B cell (primary cell): ENCODE measurements at regions not wholly inside any gene's neighbourhood (a gene's known extent, or its start where the extent isn't known, plus 50 kb on each side); places are given as distances from the start of the nearest gene placed in this dataset.

ENCODE experiments used
- ATAC-seq: fragments of 200-7000 bp; cut with Tn5 transposase; one replicate; pipeline ENCODE4 v1.10.0; 2021; ENCODE audit warnings: low read depth, mild to moderate bottlenecking, moderate number of reproducible peaks, moderate library complexity
- CTCF ChIA-PET: fragments of 350-600 bp; sonication (Branson Sonifier 250); formaldehyde crosslinking; loops from one replicate; lab custom pipeline; 2021; ENCODE audit warnings: antibody characterized with exemption, inconsistent platforms; lab: Charles Lee
- POLR2A ChIA-PET: fragments of 350-600 bp; sonication (Branson Sonifier 250); formaldehyde crosslinking; loops from one replicate; lab custom pipeline; 2021; ENCODE audit warnings: antibody characterized with exemption; lab: Charles Lee
- DNase-seq: peaks from one replicate; pipeline ENCODE4 v3.0.0; 2013
- H2AFZ ChIP-seq: 2 replicates; pipeline ENCODE4 v1.6.1; 2012; ENCODE audit warnings: mild to moderate bottlenecking, low read depth, low read length; ENCODE audit not compliant: insufficient read depth, poor library complexity, severe bottlenecking
- H3K27ac ChIP-seq, 2 donors: 1 replicate in 1 of 2; 2 replicates in 1 of 2; pipeline ENCODE4 v1.5.1; 2012 to 2013; ENCODE audit warnings: low read length in 2 of 2, mild to moderate bottlenecking in 2 of 2, moderate library complexity in 1 of 2
- H3K27me3 ChIP-seq, 4 experiments: fragments of 200-600 bp in 1 of 4; sonication (generic) in 1 of 4; replicated peaks in 1 of 4; 1 replicate in 2 of 4; 2 replicates in 2 of 4; pipeline versions ENCODE4 v1.6.1 to v1.7.0; 2013 to 2016; ENCODE audit warnings: low read length in 3 of 4, mild to moderate bottlenecking in 2 of 4, mixed read lengths in 1 of 4, moderate library complexity in 1 of 4; ENCODE audit not compliant: insufficient read depth in 4 of 4, control insufficient read depth in 3 of 4; ENCODE audit errors: control extremely low read depth in 1 of 4
- H3K36me3 ChIP-seq, 2 experiments: replicated peaks in 1 of 2; 1 replicate in 1 of 2; 2 replicates in 1 of 2; pipeline versions ENCODE4 v1.6.1 to v1.7.1; 2013; ENCODE audit warnings: low read length in 1 of 2; ENCODE audit not compliant: insufficient read depth in 2 of 2, control insufficient read depth in 1 of 2; ENCODE audit errors: control extremely low read depth in 1 of 2, extremely low read depth in 1 of 2
- H3K4me1 ChIP-seq, 2 donors: fragments of 200-600 bp in 1 of 2; sonication (generic) in 1 of 2; 1 replicate in 1 of 2; 2 replicates in 1 of 2; pipeline versions ENCODE4 v1.5.1 to v1.6.1; 2013 to 2017; ENCODE audit warnings: low read length in 2 of 2; ENCODE audit not compliant: control insufficient read depth in 2 of 2, insufficient read depth in 2 of 2
- H3K4me2 ChIP-seq: replicated peaks from 2 replicates; pipeline ENCODE3; 2012; ENCODE audit warnings: mild to moderate bottlenecking, low read depth, low read length; ENCODE audit not compliant: poor library complexity, severe bottlenecking
- H3K4me3 ChIP-seq, 5 experiments: fragments of 200-600 bp in 1 of 5; sonication (generic) in 1 of 5; 1 replicate in 3 of 5; 2 replicates in 2 of 5; pipeline versions ENCODE4 v1.5.1 to v1.7.0; 2011 to 2016; ENCODE audit warnings: low read length in 4 of 5, mild to moderate bottlenecking in 4 of 5, low read depth in 2 of 5, control low read depth in 1 of 5, moderate library complexity in 1 of 5; ENCODE audit not compliant: insufficient read depth in 1 of 5; ENCODE audit errors: control extremely low read depth in 1 of 5, extremely low read depth in 1 of 5
- H3K79me2 ChIP-seq: fragments of 200-600 bp; sonication (generic); one replicate; pipeline ENCODE4 v1.6.0; 2016; ENCODE audit warnings: low read length; ENCODE audit not compliant: control insufficient read depth, insufficient read depth
- H3K9ac ChIP-seq: fragments of 200-600 bp; sonication (generic); 2 replicates; pipeline ENCODE4 v1.6.1; 2017; ENCODE audit warnings: mild to moderate bottlenecking, low read length, moderate library complexity
- H3K9me3 ChIP-seq, 3 donors: one replicate each; pipeline versions ENCODE4 v1.6.1 to v1.7.1; 2013; ENCODE audit warnings: low read length in 2 of 3; ENCODE audit not compliant: control insufficient read depth in 2 of 3, insufficient read depth in 1 of 3; ENCODE audit errors: control extremely low read depth in 1 of 3
- H4K20me1 ChIP-seq: 2 replicates; pipeline ENCODE4 v1.6.0; 2012; ENCODE audit warnings: mild to moderate bottlenecking, low read length; ENCODE audit not compliant: insufficient read depth, control insufficient read depth, poor library complexity, severe bottlenecking
- H3K27ac Mint-ChIP-seq: one replicate; pipeline ENCODE4 v1.8.0; 2021; ENCODE audit warnings: mixed read lengths
- H3K27me3 Mint-ChIP-seq: one replicate; pipeline ENCODE4 v1.8.0; 2021; ENCODE audit warnings: mixed read lengths
- H3K4me1 Mint-ChIP-seq: one replicate; pipeline ENCODE4 v1.8.0; 2021; ENCODE audit warnings: mixed read lengths
- H3K4me3 Mint-ChIP-seq: one replicate; pipeline ENCODE4 v1.8.0; 2021; ENCODE audit warnings: mixed read lengths
- H3K9me3 Mint-ChIP-seq: one replicate; pipeline ENCODE4 v1.8.0; 2022; ENCODE audit warnings: mixed read lengths; ENCODE audit not compliant: insufficient read depth
- CTCF ChIP-seq: fragments of 200-600 bp; IDR thresholded peaks from one replicate; pipeline ENCODE4 v1.8.0; 2022; ENCODE audit warnings: antibody characterized with exemption, mild to moderate bottlenecking
- EZH2 ChIP-seq: IDR thresholded peaks from 2 replicates; pipeline ENCODE4 v1.6.1; 2012; ENCODE audit warnings: borderline replicate concordance, low read depth, mild to moderate bottlenecking, moderate library complexity, low read length; ENCODE audit not compliant: insufficient read depth, poor library complexity, severe bottlenecking
- WGBS: methylation state at CpG from one replicate; pipeline ENCODE4 v1.1.5; 2013; ENCODE audit warnings: missing lambda C conversion rate; ENCODE audit not compliant: insufficient coverage; 5-methylcytosine and 5-hydroxymethylcytosine counted together
- intact Hi-C: fragments of 100-400 bp; cut with micrococcal nuclease; formaldehyde crosslinking; loops from one replicate; pipeline ENCODE4 v1.10.0; 2022

DNA sequence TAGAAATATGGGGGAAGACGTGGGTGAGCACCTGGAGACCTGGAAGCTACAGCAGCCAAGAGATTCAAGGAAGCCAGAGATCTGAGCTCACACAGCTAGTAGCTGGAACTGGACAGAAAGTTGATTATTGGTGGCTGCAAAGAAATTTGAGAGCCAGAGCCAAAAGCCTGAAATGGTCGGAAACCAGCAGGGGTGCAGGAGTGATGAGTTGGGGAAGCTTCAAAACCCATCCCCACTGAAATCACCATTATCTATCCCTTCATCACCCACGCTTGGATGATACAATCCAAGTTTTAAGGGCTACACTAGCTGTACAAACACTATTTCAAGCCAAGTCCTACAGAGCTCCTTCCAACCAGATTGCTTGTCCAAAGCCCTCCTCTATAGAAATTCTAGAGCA is 296.1 kb upstream of the NEBL start:
- no peak overlapping the region for H3K4me2 ChIP-seq

DNA sequence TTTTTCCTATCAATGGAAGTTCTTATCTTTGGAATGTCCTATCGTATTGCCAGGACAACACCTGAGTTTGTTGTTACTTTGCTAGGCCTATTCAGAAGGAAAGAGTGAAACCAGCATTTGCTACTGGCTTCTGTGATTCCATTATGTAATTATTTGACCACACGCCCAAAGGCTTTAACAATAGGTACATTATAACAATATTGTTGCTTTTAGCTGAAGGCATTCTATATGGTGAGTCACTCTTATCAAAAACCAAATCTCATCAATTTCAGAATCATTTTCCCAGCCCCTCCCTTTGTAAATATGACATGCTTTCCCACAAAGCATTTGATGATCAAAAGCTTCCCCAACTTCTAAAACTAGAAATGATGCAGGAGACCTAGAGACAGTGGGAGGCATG is 294.4 kb upstream of the NEBL start:
- 100% methylated on average over 1 of the region's 2 CpGs for WGBS

More for the DNA sequence above, 296.1 kb upstream of the NEBL start:
- no peaks in the 10 kb centered on the region for H3K27me3 Mint-ChIP-seq
- no peaks in the 10 kb centered on the region for H3K4me1 ChIP-seq
- ChIA-PET CTCF (no interaction called here), POLR2A (no interaction called here)
- H3K27ac ChIP-seq, result no peak overlapping the region
- H3K9ac ChIP-seq, result no peak overlapping the region
- WGBS, result 90% methylated on average over 2 of the region's 3 CpGs
- no peaks in the 10 kb centered on the region for H3K36me3 ChIP-seq
- no peak for TF ChIP-seq CTCF
- no peak for TF ChIP-seq EZH2
- H3K27me3 ChIP-seq, result no peaks in the 10 kb centered on the region
- no peaks in the 10 kb centered on the region for H4K20me1 ChIP-seq
- H3K4me3 Mint-ChIP-seq, result no peak overlapping the region
- no peak overlapping the region for H3K27ac Mint-ChIP-seq
- no peaks in the 10 kb centered on the region for H3K4me1 Mint-ChIP-seq
- H3K9me3 Mint-ChIP-seq, result peaks cover 10% of the 10 kb centered on the region
- intact Hi-C loops, result no loop called here
- ATAC-seq (no peak), DNase-seq (no peak)
- H3K79me2 ChIP-seq, result no peaks in the 10 kb centered on the region
- peaks cover 1 to 5% (median 4%) of the 10 kb centered on the region in 3 donors for H3K9me3 ChIP-seq
- H3K4me3 ChIP-seq, result no peak overlapping the region
- no peak overlapping the region for H2AFZ ChIP-seq

More for the DNA sequence above, 294.4 kb upstream of the NEBL start:
- Mint-ChIP-seq H3K27ac (no peak overlapping the region), H3K4me3 (no peak overlapping the region), H3K27me3 (no peaks in the 10 kb centered on the region), H3K9me3 (no peaks in the 10 kb centered on the region), H3K4me1 (no peaks in the 10 kb centered on the region)
- H3K4me3 ChIP-seq, result no peak overlapping the region
- H3K36me3 ChIP-seq, result no peaks in the 10 kb centered on the region
- intact Hi-C loops, result no loop called here
- no peaks in the 10 kb centered on the region for H4K20me1 ChIP-seq
- TF ChIP-seq CTCF (no peak), EZH2 (no peak)
- ATAC-seq (no peak), DNase-seq (no peak)
- no peak overlapping the region for H3K9ac ChIP-seq
- no peak overlapping the region for H2AFZ ChIP-seq
- H3K9me3 ChIP-seq, result peaks cover 0 to 5% (median 0%) of the 10 kb centered on the region in 3 donors
- CTCF ChIA-PET, result no interaction called here
- H3K4me2 ChIP-seq, result no peak overlapping the region
- POLR2A ChIA-PET, result no interaction called here
- H3K27me3 ChIP-seq, result no peaks in the 10 kb centered on the region
- H3K27ac ChIP-seq, result no peak overlapping the region
- no peaks in the 10 kb centered on the region for H3K79me2 ChIP-seq
- no peaks in the 10 kb centered on the region for H3K4me1 ChIP-seq
